ENCODE measurements at regions not wholly inside any gene's neighbourhood (a gene's known extent, or its start where the extent isn't known, plus 50 kb on each side); places are given as distances from the start of the nearest gene placed in this dataset.
"Not testable (repeated sequence)": the region's sequence is repeated elsewhere in the genome, so short reads cannot be mapped to it uniquely, and the experiment has no call there.

- DNase-seq = no peak
Observed at GRCh38 chr17:70658317-70658716, 489.0 kb downstream of the KCNJ2 start.

GRCh38 chr17:70658840-70659239 is 489.5 kb downstream of the KCNJ2 start:
- DNase-seq = no peak

GRCh38 chr17:70661342-70662222 is 492.2 kb downstream of the KCNJ2 start:
- no peak for DNase-seq

GRCh38 chr17:70668276-70668937 is 499.1 kb downstream of the KCNJ2 start:
- DNase-seq = no peak

- no peak for DNase-seq
Observed at GRCh38 chr17:70668938-70669778, 499.8 kb downstream of the KCNJ2 start.

- no peak for DNase-seq
Observed at GRCh38 chr17:70674061-70674460, 504.7 kb downstream of the KCNJ2 start.

DNA sequence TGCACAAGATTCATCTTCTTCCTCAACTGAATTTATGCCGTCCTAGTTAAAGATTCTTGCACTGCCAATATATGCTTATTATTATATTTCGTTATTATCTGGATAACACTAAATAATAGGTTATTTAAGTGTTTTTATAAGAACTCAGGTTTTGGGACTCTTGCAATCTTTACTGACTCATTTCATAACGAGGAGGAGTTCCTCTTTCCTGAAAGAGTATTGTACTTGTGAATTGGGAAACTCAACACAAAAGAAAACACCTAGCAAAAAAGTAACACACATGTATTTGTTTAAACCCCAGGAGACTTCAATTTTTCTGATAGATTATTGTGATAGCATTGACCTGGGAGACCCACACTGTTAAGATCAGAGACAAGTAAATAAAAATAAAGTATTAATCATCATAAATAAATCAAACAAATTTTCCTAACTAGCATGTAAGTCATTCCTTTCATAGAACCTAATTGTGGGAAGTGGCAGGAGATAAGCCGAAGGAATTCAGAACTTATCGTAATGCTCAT is 505.8 kb downstream of the KCNJ2 start:
- no peak for DNase-seq

GRCh38 chr17:70677783-70678647 is 508.7 kb downstream of the KCNJ2 start:
- DNase-seq = no peak

GRCh38 chr17:70678889-70679288 is 509.6 kb downstream of the KCNJ2 start:
- no peak for DNase-seq

GRCh38 chr17:70683936-70684335 is 514.6 kb downstream of the KCNJ2 start:
- DNase-seq = no peak

GRCh38 chr17:70687421-70687820 is 518.1 kb downstream of the KCNJ2 start:
- no peak for DNase-seq

DNA sequence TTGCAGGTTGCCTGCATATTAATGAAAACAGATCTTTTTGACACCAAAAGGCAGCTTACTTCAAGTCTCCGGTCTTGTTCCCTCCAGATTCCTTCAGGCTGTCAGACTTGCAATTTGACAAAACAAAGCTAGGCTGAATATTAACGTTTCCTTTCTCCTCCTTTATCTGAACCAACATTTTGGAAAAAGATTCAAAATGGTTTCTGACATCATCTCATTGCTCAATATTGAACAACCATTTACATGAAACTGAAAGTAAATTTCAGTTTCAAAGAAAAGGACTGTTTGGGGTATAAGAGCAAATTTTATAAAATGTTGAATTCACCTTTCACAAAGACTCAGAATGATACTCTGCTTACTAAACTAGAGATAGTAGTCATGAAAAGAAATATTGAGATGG is 521.8 kb downstream of the KCNJ2 start:
- DNase-seq = no peak

- no peak for DNase-seq
Observed at GRCh38 chr17:70699408-70699807, 530.1 kb downstream of the KCNJ2 start.

GRCh38 chr17:70702683-70703255 is 533.4 kb downstream of the KCNJ2 start:
- DNase-seq = no peak

DNA sequence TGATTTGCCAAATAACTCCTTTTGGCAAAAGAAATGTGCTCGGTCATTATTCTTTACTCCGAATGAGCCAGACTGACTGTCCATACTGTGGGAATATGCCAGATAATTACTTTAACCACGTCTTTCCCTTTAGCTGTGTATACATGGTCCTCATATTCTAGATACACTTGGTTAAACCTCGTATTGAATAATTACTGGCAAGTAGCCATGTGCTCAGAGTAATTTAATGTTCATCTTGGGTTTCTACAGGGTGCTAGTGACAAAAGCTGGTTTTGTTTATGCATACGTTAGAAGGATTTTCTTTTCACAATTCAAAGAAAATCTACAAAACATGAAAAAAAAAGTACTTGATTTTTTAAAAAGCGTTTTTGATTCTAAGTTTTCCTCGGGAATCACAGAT is 540.3 kb downstream of the KCNJ2 start:
- no peak for DNase-seq

- no peak for DNase-seq
Observed at GRCh38 chr17:70713694-70714093, 544.4 kb downstream of the KCNJ2 start.

GRCh38 chr17:70716551-70716950 is 547.2 kb downstream of the KCNJ2 start:
- no peak for DNase-seq

DNA sequence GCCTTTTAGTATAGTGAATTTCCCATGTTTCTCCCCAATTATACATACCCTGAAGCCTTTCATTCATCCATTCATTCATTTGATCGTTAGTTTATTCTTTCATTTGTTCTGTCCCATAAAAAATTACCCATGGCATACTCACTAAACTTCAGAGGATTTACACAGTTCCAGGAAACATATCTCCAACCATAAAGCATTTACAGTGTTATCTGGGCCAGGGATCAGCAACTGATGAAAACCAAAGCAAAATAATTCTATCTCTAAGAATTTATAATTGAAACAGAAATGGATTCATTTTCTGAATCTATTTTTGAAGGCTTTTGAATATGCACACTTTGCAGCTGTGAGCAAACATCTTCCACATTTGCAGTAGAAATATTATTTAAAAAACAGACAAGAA is 547.7 kb downstream of the KCNJ2 start:
- no peak for DNase-seq

GRCh38 chr17:70736375-70736957 is 567.1 kb downstream of the KCNJ2 start:
- no peak for DNase-seq

- no peak for DNase-seq
Observed at GRCh38 chr17:70739065-70739464, 569.7 kb downstream of the KCNJ2 start.

- not testable (repeated sequence) for DNase-seq
Observed at GRCh38 chr17:70746574-70746973, 577.2 kb downstream of the KCNJ2 start.

All from T-helper 1 cell (primary cell).